ENCODE measurements at regions not wholly inside any gene's neighbourhood (a gene's known extent, or its start where the extent isn't known, plus 50 kb on each side); places are given as distances from the start of the nearest gene placed in this dataset.
A peak's percentile ranks its signal among the peaks of the same experiment; 100 is the strongest.

- no peak for DNase-seq
Observed at GRCh38 chr5:169531631-169532030, 51.9 kb upstream of the SPDL1 start.

- no peak for DNase-seq
Observed at GRCh38 chr5:169527863-169528262, 55.7 kb upstream of the SPDL1 start.

GRCh38 chr5:169527066-169527465 lies 56.5 kb upstream of the SPDL1 start:
- no peak for DNase-seq

- DNase-seq: peak in 1 of 2 donors; percentile 52
Observed at GRCh38 chr5:169522851-169523250, 60.7 kb upstream of the SPDL1 start.

- DNase-seq: no peak
Observed at GRCh38 chr5:169521366-169521983, 62.1 kb upstream of the SPDL1 start.

GRCh38 chr5:169519358-169519757 lies 64.2 kb upstream of the SPDL1 start:
- DNase-seq: no peak

- peak in 1 of 2 donors; percentile 44 for DNase-seq
Observed at GRCh38 chr5:169518779-169519178, 64.8 kb upstream of the SPDL1 start.

GRCh38 chr5:169512385-169512784 lies 71.2 kb upstream of the SPDL1 start:
- DNase-seq: no peak

- no peak for DNase-seq
Observed at GRCh38 chr5:169511708-169512107, 71.9 kb upstream of the SPDL1 start.

- no peak for DNase-seq
Observed at GRCh38 chr5:169507051-169507450, 76.5 kb upstream of the SPDL1 start.

- DNase-seq: no peak
Observed at GRCh38 chr5:169503886-169504285, 79.7 kb upstream of the SPDL1 start.

GRCh38 chr5:169499990-169500505 lies 83.5 kb upstream of the SPDL1 start:
- no peak for DNase-seq

- DNase-seq: no peak
Observed at GRCh38 chr5:169496878-169497277, 86.7 kb upstream of the SPDL1 start.

- no peak for DNase-seq
Observed at GRCh38 chr5:169494941-169495548, 88.5 kb upstream of the SPDL1 start.

GRCh38 chr5:169494383-169494935 lies 89.1 kb upstream of the SPDL1 start:
- no peak for DNase-seq

GRCh38 chr5:169474226-169474625 lies 109.3 kb upstream of the SPDL1 start:
- DNase-seq: no peak

- DNase-seq: no peak
Observed at GRCh38 chr5:169472544-169472943, 111.0 kb upstream of the SPDL1 start.

- DNase-seq: no peak
Observed at GRCh38 chr5:169471021-169471420, 112.6 kb upstream of the SPDL1 start.

GRCh38 chr5:169467041-169467771 lies 116.4 kb upstream of the SPDL1 start:
- no peak for DNase-seq

GRCh38 chr5:169460896-169461295 lies 122.7 kb upstream of the SPDL1 start:
- no peak for DNase-seq

GRCh38 chr5:169460123-169460522 lies 123.5 kb upstream of the SPDL1 start:
- no peak for DNase-seq

GRCh38 chr5:169458221-169458620 lies 125.4 kb upstream of the SPDL1 start:
- no peak for DNase-seq

GRCh38 chr5:169450464-169450863 lies 133.1 kb upstream of the SPDL1 start:
- DNase-seq: no peak

GRCh38 chr5:169448826-169449225 lies 134.7 kb upstream of the SPDL1 start:
- DNase-seq: no peak

Measured in inflammatory macrophage treated with lipopolysaccharide for 1 hour (primary cell).